ENCODE measurements at regions not wholly inside any gene's neighbourhood (a gene's known extent, or its start where the extent isn't known, plus 50 kb on each side); places are given as distances from the start of the nearest gene placed in this dataset.

GRCh38 chr17:5922476-5922875 lies 147.7 kb upstream of the WSCD1 start:
- Histone ChIP-seq H3K4me1 (ENCODE audit: control insufficient read depth, insufficient read depth, low read length) (no peaks in the 10 kb centered on the region), H3K36me3 (ENCODE audit: control insufficient read depth, insufficient read depth, low read length) (no peaks in the 10 kb centered on the region), H3K9me3 (ENCODE audit: control insufficient read depth, insufficient read depth, low read length) (peaks cover 8% of the 10 kb centered on the region; the same call in 1 of the 2 replicates), H3K23ac (ENCODE audit: low read depth, low read length) (no peak overlapping the region), H2BK20ac (ENCODE audit: low read depth, low read length) (no peak overlapping the region), H3K27ac (ENCODE audit: insufficient read depth, low read length) (no peak overlapping the region), H2AK5ac (ENCODE audit: low read depth, low read length) (no peak overlapping the region), H2BK15ac (ENCODE audit: low read depth, low read length) (no peak overlapping the region), H4K20me1 (ENCODE audit: insufficient read depth, low read length) (no peaks in the 10 kb centered on the region), H3K4ac (ENCODE audit: low read depth, low read length) (no peak overlapping the region), H2AFZ (replicated peaks; ENCODE audit: low read length, poor library complexity) (no peak overlapping the region), H3K27me3 (ENCODE audit: control insufficient read depth, insufficient read depth, low read length) (no peaks in the 10 kb centered on the region), H3K79me1 (ENCODE audit: low read depth in 1 of 2, low read length in 2 of 2) (no peaks in the 10 kb centered on the region), H4K91ac (ENCODE audit: insufficient read depth, low read depth, low read length) (no peak overlapping the region), H2AK9ac (replicated peaks; ENCODE audit: low read depth, low read length, poor library complexity) (no peak overlapping the region), H3K18ac (ENCODE audit: low read depth, low read length) (no peak overlapping the region), H3K9me1 (ENCODE audit: insufficient read depth, low read length) (no peaks in the 10 kb centered on the region), H3K9ac (ENCODE audit: low read depth, low read length) (no peak overlapping the region), H4K8ac (ENCODE audit: low read depth in 2 of 2, low read length in 2 of 2) (no peak overlapping the region), H4K5ac (ENCODE audit: low read depth, low read length) (no peak overlapping the region), H3K4me2 (ENCODE audit: low read depth, low read length) (no peak overlapping the region), H2BK5ac (ENCODE audit: low read depth, low read length, poor library complexity, severe bottlenecking) (no peak overlapping the region), H3K56ac (ENCODE audit: extremely low read depth, insufficient read depth, low read length) (no peak overlapping the region), H3K4me3 (ENCODE audit: insufficient read depth, low read depth, low read length) (no peak overlapping the region), H2BK120ac (ENCODE audit: low read depth, low read length) (no peak overlapping the region), H3K14ac (replicated peaks; ENCODE audit: low read depth, low read length) (no peak overlapping the region)
- no peak for DNase-seq
- CTCF ChIA-PET = no interaction called here
- POLR2A ChIA-PET (ENCODE audit: unreplicated experiment) = no interaction called here
- BruUV-seq (replicated peaks) = no TSS peak
- no peak for ATAC-seq (ENCODE audit: low read depth)
- 100% methylated on average over 2 of the region's 10 CpGs; no CpG with 5 or more reads in 1 of the 2 experiments for WGBS, 2 experiments (ENCODE audit: extremely low coverage in 2 of 2, insufficient read length in 1 of 2)
- in situ Hi-C loops (cut with MboI; ENCODE audit: low sequenced_read_pairs) = no loop called here
- intact Hi-C loops (cut with micrococcal nuclease) = no loop called here
- dilution Hi-C loops (cut with HindIII; ENCODE audit: low sequenced_read_pairs, unreplicated experiment) = no loop called here
- no peak for TF ChIP-seq RAD21 (IDR thresholded peaks at IDR 0.05; ENCODE audit: low read length)
- TF ChIP-seq USF2 (IDR thresholded peaks at IDR 0.05; ENCODE audit: low read depth, low read length) = no peak
- no peak for TF ChIP-seq FOS (IDR thresholded peaks at IDR 0.05; ENCODE audit: low read depth, low read length)
- TF ChIP-seq MAFK (IDR thresholded peaks at IDR 0.05; ENCODE audit: low read depth, low read length) = no peak
- no peak for TF ChIP-seq POLR2A (IDR thresholded peaks at IDR 0.05; ENCODE audit: low read depth, low read length)
- TF ChIP-seq RFX5 (IDR thresholded peaks at IDR 0.05; ENCODE audit: low read depth, low read length) = no peak
- TF ChIP-seq MAZ (IDR thresholded peaks at IDR 0.05; ENCODE audit: borderline replicate concordance, low read depth, low read length) = no peak
- no peak for TF ChIP-seq MXI1 (IDR thresholded peaks at IDR 0.05; ENCODE audit: borderline replicate concordance, low read depth, low read length)
- TF ChIP-seq CHD1 (IDR thresholded peaks at IDR 0.05; ENCODE audit: low read depth, low read length) = no peak
- TF ChIP-seq RCOR1 (IDR thresholded peaks at IDR 0.05; ENCODE audit: insufficient replicate concordance, low read length) = no peak
- no peak for TF ChIP-seq BHLHE40 (IDR thresholded peaks at IDR 0.05; ENCODE audit: low read depth, low read length)
- TF ChIP-seq SMC3 (IDR thresholded peaks at IDR 0.05; ENCODE audit: low read depth, low read length) = no peak
- no peak for TF ChIP-seq NFE2L2 (IDR thresholded peaks at IDR 0.05; ENCODE audit: low read depth, low read length)
- no peak for TF ChIP-seq CEBPB (IDR thresholded peaks at IDR 0.05; ENCODE audit: low read depth, low read length)
- TF ChIP-seq ELK1 (IDR thresholded peaks at IDR 0.05; ENCODE audit: borderline replicate concordance, low read depth, low read length) = no peak
- no peak for TF ChIP-seq CTCF (conservative IDR thresholded peaks at IDR 0.05; ENCODE audit: low read depth, low read length)
